PC-9 (cell line): ENCODE measurements at regions not wholly inside any gene's neighbourhood (a gene's known extent, or its start where the extent isn't known, plus 50 kb on each side); places are given as distances from the start of the nearest gene placed in this dataset.

Experiments used
- EZH2 ChIP-seq: fragments of 200-600 bp; sonication (generic); IDR thresholded peaks from 2 replicates; pipeline ENCODE4 v1.8.0; 2017; ENCODE audit warnings: antibody characterized with exemption, low read depth
- TF ChIP-seq, protein P1 (sequence below): fragments of 200-600 bp; sonication (generic); conservative IDR thresholded peaks from 2 replicates; pipeline ENCODE4 v1.6.1; 2017; ENCODE audit warnings: mixed run types, antibody characterized with exemption, mild to moderate bottlenecking, moderate library complexity

DNA sequence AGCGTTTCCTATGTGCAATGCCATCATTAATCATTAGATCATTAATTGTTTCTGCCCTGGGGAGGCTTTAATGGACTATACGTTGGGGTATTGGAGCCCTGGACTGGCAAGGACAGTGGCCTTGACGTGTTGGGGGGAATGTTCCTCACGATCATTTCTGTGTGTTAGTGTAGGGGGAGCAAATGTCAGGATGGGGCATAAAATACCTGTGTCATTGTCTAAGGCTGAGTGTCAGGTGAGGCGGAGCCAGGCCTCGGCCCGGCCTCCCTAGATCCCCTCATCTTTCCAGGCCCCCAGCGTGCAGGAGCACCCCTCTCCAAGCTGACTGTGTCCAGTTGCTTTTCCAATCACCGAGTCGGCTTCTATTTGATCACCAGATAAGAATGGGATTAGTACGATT is 346.4 kb upstream of the SHH start:
- TF ChIP-seq, protein P1, sequence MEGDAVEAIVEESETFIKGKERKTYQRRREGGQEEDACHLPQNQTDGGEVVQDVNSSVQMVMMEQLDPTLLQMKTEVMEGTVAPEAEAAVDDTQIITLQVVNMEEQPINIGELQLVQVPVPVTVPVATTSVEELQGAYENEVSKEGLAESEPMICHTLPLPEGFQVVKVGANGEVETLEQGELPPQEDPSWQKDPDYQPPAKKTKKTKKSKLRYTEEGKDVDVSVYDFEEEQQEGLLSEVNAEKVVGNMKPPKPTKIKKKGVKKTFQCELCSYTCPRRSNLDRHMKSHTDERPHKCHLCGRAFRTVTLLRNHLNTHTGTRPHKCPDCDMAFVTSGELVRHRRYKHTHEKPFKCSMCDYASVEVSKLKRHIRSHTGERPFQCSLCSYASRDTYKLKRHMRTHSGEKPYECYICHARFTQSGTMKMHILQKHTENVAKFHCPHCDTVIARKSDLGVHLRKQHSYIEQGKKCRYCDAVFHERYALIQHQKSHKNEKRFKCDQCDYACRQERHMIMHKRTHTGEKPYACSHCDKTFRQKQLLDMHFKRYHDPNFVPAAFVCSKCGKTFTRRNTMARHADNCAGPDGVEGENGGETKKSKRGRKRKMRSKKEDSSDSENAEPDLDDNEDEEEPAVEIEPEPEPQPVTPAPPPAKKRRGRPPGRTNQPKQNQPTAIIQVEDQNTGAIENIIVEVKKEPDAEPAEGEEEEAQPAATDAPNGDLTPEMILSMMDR: no peak
- TF ChIP-seq EZH2: no peak
